SKM-1 (cell line): ENCODE measurements at regions not wholly inside any gene's neighbourhood (a gene's known extent, or its start where the extent isn't known, plus 50 kb on each side); places are given as distances from the start of the nearest gene placed in this dataset.

Source experiments
- DNase-seq: peaks from one replicate; lab custom pipeline; 2025; ENCODE audit not compliant: unreplicated experiment; lab: John Stamatoyannopoulos, UW

DNA sequence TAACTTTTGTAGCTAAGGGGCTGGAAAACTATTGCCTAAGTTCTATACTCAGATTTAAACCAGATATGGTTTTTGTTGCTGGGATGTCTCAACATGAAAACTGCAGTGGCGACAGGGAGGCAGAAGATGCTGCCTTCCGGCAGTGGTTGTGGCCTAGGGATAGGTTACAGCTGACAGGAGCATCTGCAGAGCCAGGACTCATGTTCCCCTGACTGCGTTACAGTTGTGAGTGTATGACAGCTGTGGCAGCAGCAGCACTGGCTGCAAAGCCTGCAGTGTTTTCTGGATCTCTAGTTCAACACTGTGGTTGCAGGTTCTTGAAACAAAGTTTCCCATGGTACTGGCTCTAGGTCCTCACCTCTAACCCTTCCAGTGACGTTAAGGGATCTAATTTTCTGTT is 498.8 kb upstream of the CDH18 start:
- DNase-seq: no peak

DNA sequence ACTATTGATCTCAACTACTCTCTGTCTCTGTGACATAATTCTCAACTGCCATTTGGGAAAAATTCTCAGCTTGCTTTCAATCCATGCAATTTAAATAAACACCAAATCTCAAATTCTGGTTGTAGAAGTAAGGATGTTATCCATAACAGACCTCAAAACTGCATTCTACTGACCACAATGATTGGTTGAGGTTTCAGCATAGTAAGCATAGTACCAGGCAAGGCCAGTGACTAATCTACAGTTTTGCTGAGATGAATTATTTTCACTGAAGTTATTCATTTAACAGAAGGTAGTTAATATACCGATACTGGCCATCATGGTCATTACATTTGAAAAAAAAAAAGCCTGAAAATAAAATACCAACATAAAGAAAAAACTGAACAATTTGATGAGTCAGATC is 488.0 kb upstream of the CDH18 start:
- DNase-seq: no peak

DNA sequence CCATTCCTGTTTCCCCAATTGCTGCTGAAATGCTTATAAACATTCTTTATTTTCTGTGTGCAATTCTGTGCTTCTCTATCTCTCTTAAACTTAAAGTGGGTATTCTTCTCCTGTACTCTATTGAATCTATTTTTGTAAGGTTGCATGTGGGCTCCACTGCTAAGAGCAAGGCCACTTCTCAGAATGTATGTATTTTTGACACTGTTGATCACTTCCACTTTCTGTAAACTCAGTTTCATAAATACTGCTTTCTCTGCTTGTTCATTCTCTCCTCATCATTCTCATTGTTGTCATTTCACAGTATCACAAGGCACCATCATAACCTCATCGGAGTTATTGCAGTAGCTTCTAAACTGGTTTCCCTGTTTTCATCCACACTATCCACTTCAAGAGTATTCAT is 483.0 kb upstream of the CDH18 start:
- no peak for DNase-seq

GRCh38 chr5:20469792-20470191 is 481.8 kb upstream of the CDH18 start:
- no peak for DNase-seq

- no peak for DNase-seq
These were observed 481.4 kb upstream of the CDH18 start for GRCh38 chr5:20469390-20469789.

GRCh38 chr5:20466512-20466911 is 478.5 kb upstream of the CDH18 start:
- no peak for DNase-seq

- DNase-seq: no peak
These were observed 475.2 kb upstream of the CDH18 start for GRCh38 chr5:20463206-20463605.

DNA sequence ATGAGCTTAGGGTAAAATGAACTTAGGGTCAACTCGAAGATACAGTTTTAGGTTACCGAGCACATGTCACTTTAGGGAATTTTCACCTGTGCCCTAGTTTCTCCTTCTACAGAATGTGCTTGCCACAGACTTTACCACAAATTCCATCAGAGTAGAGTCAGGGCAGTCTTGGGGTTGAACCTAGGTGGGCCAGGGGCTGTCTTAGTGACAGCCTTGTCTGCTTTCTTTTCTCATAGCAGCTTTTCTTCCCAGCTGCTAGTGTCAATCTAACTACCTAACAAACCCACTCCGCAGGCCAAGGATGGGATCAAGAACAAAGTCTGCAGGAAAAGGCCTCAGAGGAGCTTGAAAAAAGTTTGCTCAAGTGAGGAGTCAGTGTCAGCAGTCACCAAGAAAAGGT is 458.1 kb upstream of the CDH18 start:
- DNase-seq: no peak

- DNase-seq: no peak
These were observed 457.4 kb upstream of the CDH18 start for GRCh38 chr5:20445326-20445860.

GRCh38 chr5:20434786-20435185 is 446.8 kb upstream of the CDH18 start:
- no peak for DNase-seq

GRCh38 chr5:20420991-20421595 is 433.1 kb upstream of the CDH18 start:
- no peak for DNase-seq
